Left lobe of liver (tissue), 2 donors: ENCODE measurements at regions not wholly inside any gene's neighbourhood (a gene's known extent, or its start where the extent isn't known, plus 50 kb on each side); places are given as distances from the start of the nearest gene placed in this dataset.
A peak's percentile ranks its signal among the peaks of the same experiment; 100 is the strongest.
"Not testable (repeated sequence)": the region's sequence is repeated elsewhere in the genome, so short reads cannot be mapped to it uniquely, and the experiment has no call there.

ENCODE experiments used
- ATAC-seq: fragments of 200-7000 bp; cut with Tn5 transposase; one replicate; pipeline ENCODE4 v1.9.1; 2020; ENCODE audit warnings: mild to moderate bottlenecking, moderate library complexity
- DNase-seq: peaks from one replicate; pipeline ENCODE4 v3.0.0-alpha.2; 2020; ENCODE audit warnings: low spot score
- donor health status: DM: no; HTN: no; CAD: no; lungs with moderate emphysema.
- donor health status: DM: no; HTN: yes; CAD: no.

GRCh38 chr6:126945812-126946360 lies 172.6 kb upstream of the RSPO3 start:
- ATAC-seq, result no peak
- no peak for DNase-seq

- ATAC-seq (no peak), DNase-seq (no peak)
Observed at GRCh38 chr6:126947070-126947469, 171.4 kb upstream of the RSPO3 start.

- no peak for ATAC-seq
- DNase-seq, result no peak
Observed at GRCh38 chr6:126949786-126950185, 168.7 kb upstream of the RSPO3 start.

- DNase-seq (no peak), ATAC-seq (no peak)
Observed at GRCh38 chr6:126955621-126956020, 162.8 kb upstream of the RSPO3 start.

- DNase-seq (no peak), ATAC-seq (no peak)
Observed at GRCh38 chr6:126957721-126958120, 160.8 kb upstream of the RSPO3 start.

- no peak for ATAC-seq
- DNase-seq, result no peak
Observed at GRCh38 chr6:126959765-126960164, 158.7 kb upstream of the RSPO3 start.

GRCh38 chr6:126963077-126963809 lies 155.2 kb upstream of the RSPO3 start:
- DNase-seq (no peak), ATAC-seq (no peak)

GRCh38 chr6:126967296-126968005 lies 151.0 kb upstream of the RSPO3 start:
- ATAC-seq (no peak), DNase-seq (no peak)

GRCh38 chr6:126976253-126976797 lies 142.1 kb upstream of the RSPO3 start:
- DNase-seq, result no peak

GRCh38 chr6:126983779-126984178 lies 134.7 kb upstream of the RSPO3 start:
- ATAC-seq (no peak), DNase-seq (no peak)

More at GRCh38 chr6:126976253-126976797, 142.1 kb upstream of the RSPO3 start:
- no peak for ATAC-seq

- ATAC-seq, DNase-seq: not testable (repeated sequence)
Observed at GRCh38 chr6:126988125-126988524, 130.3 kb upstream of the RSPO3 start.

- DNase-seq, result no peak
- ATAC-seq, result no peak
Observed at GRCh38 chr6:127000631-127001030, 117.8 kb upstream of the RSPO3 start.

- ATAC-seq (no peak), DNase-seq (no peak)
Observed at GRCh38 chr6:127013865-127014264, 104.6 kb upstream of the RSPO3 start.

GRCh38 chr6:127015858-127016257 lies 102.6 kb upstream of the RSPO3 start:
- no peak for ATAC-seq

GRCh38 chr6:127019828-127020227 lies 98.6 kb upstream of the RSPO3 start:
- DNase-seq (no peak), ATAC-seq (no peak)

More at GRCh38 chr6:127015858-127016257, 102.6 kb upstream of the RSPO3 start:
- DNase-seq, result no peak

- DNase-seq (no peak), ATAC-seq (peak; percentile 29)
Observed at GRCh38 chr6:127022302-127022701, 96.2 kb upstream of the RSPO3 start.

GRCh38 chr6:127023001-127023778 lies 95.3 kb upstream of the RSPO3 start:
- no peak for DNase-seq
- ATAC-seq, result peak; percentile 54

- DNase-seq, result no peak
- ATAC-seq, result no peak
Observed at GRCh38 chr6:127026247-127026646, 92.2 kb upstream of the RSPO3 start.

GRCh38 chr6:127030111-127030510 lies 88.4 kb upstream of the RSPO3 start:
- no peak for DNase-seq
- ATAC-seq, result no peak

- no peak for ATAC-seq
Observed at GRCh38 chr6:127030836-127031235, 87.6 kb upstream of the RSPO3 start.

GRCh38 chr6:127031511-127031910 lies 87.0 kb upstream of the RSPO3 start:
- ATAC-seq, result no peak
- no peak for DNase-seq

More at GRCh38 chr6:127030836-127031235, 87.6 kb upstream of the RSPO3 start:
- DNase-seq, result no peak
